Left lung (tissue), 4 donors: ENCODE measurements at regions not wholly inside any gene's neighbourhood (a gene's known extent, or its start where the extent isn't known, plus 50 kb on each side); places are given as distances from the start of the nearest gene placed in this dataset.
"Not testable (repeated sequence)": the region's sequence is repeated elsewhere in the genome, so short reads cannot be mapped to it uniquely, and the experiment has no call there.

Experiments
- ATAC-seq: fragments of 200-7000 bp; cut with Tn5 transposase; one replicate; pipeline ENCODE4 v1.9.1; 2020; ENCODE audit warnings: moderate library complexity
- DNase-seq, 4 donors: peaks; one replicate each; pipeline ENCODE4 v3.0.0-alpha.2; 2013 to 2020
- H3K27ac ChIP-seq, 2 donors: fragments of 200-600 bp; sonication (generic) in 1 of 2; one replicate each; pipeline versions ENCODE4 v1.5.0 to v1.8.0; 2020 to 2021
- H3K27me3 ChIP-seq, 2 donors: fragments of 200-600 bp; sonication (generic) in 1 of 2; one replicate each; pipeline versions ENCODE4 v1.5.0 to v1.8.0; 2020 to 2021
- H3K36me3 ChIP-seq, 2 donors: fragments of 200-600 bp; sonication (generic) in 1 of 2; one replicate each; pipeline versions ENCODE4 v1.5.0 to v1.8.0; 2020 to 2021
- H3K4me1 ChIP-seq, 2 donors: fragments of 200-600 bp; one replicate each; pipeline ENCODE4 v1.8.0; 2021
- H3K4me3 ChIP-seq, 2 donors: fragments of 200-600 bp; sonication (generic) in 1 of 2; one replicate each; pipeline versions ENCODE4 v1.5.0 to v1.8.0; 2020 to 2021; ENCODE audit warnings: mild to moderate bottlenecking in 1 of 2
- H3K9me3 ChIP-seq, 2 donors: fragments of 200-600 bp; sonication (generic) in 1 of 2; one replicate each; pipeline versions ENCODE4 v1.5.0 to v1.8.0; 2020 to 2021
- CTCF ChIP-seq, 2 donors: fragments of 200-600 bp; sonication (generic) in 1 of 2; IDR thresholded peaks; one replicate each; pipeline versions ENCODE4 v1.5.0 to v1.8.0; 2021; ENCODE audit warnings: antibody characterized with exemption in 2 of 2
- intact Hi-C, 2 donors: fragments of 100-400 bp; cut with DNase I; formaldehyde crosslinking; loops; one replicate each; pipeline versions ENCODE4 v1.11.2 to v1.14.2; 2022
- donor health status: DM: no; HTN: yes; CAD: no.
- donor health status: DM: no; HTN: no; CAD: no.

DNA sequence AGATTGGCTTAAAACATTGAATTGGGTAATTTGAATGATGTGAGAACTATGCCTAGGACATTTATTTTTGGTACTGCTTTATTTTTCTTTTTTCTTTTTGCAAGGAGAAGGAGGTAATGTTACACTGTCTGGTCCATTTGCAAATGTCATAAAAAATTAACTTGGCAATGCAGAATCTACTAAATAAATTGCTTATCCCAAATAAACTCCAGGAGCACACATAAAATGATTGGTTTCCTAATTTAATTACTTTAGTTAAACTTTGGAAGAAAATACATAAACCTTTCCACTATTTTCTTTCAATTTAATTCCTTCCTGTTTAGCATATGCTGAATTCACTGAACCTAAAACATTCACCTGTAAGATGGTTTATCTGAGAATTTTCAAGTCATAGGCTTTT is 238.4 kb upstream of the ETAA1 start:
- DNase-seq (no peak), ATAC-seq (no peak)
- Histone ChIP-seq H3K27ac (no peak overlapping the region), H3K4me3 (no peak overlapping the region), H3K9me3 (no peaks in the 10 kb centered on the region), H3K36me3 (no peaks in the 10 kb centered on the region), H3K4me1 (no peaks in the 10 kb centered on the region), H3K27me3 (no peaks in the 10 kb centered on the region)
- intact Hi-C loops = no loop called here
- TF ChIP-seq CTCF (IDR thresholded peaks at IDR 0.05) = no peak

DNA sequence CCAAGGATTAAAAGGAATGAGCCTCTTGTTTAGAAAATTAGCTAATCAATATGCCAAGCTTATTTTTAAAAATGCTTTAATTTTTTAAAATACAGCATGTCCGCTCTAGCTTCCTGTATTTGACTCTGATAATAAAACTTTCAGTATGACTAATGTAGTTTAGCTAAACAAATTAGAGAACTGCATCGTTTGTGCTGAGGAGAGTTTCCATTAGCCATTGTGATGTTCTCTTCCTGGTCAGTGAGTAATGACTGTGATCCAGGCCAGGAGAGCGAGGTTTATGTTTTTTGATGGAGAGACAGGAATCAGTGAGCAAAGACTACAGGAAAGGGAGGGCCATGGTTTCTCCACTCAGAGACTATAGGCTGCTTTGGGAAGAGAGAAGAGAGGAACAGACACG is 237.2 kb upstream of the ETAA1 start:
- intact Hi-C loops = no loop called here
- no peak for TF ChIP-seq CTCF (IDR thresholded peaks at IDR 0.05)
- DNase-seq = no peak
- ATAC-seq = no peak
- H3K4me1 ChIP-seq = no peaks in the 10 kb centered on the region
- no peaks in the 10 kb centered on the region for H3K27me3 ChIP-seq
- peak overlapping the region in 1 of 2 donors; percentile 33 for H3K27ac ChIP-seq
- H3K9me3 ChIP-seq = no peaks in the 10 kb centered on the region
- H3K4me3 ChIP-seq = no peak overlapping the region
- H3K36me3 ChIP-seq = no peaks in the 10 kb centered on the region

DNA sequence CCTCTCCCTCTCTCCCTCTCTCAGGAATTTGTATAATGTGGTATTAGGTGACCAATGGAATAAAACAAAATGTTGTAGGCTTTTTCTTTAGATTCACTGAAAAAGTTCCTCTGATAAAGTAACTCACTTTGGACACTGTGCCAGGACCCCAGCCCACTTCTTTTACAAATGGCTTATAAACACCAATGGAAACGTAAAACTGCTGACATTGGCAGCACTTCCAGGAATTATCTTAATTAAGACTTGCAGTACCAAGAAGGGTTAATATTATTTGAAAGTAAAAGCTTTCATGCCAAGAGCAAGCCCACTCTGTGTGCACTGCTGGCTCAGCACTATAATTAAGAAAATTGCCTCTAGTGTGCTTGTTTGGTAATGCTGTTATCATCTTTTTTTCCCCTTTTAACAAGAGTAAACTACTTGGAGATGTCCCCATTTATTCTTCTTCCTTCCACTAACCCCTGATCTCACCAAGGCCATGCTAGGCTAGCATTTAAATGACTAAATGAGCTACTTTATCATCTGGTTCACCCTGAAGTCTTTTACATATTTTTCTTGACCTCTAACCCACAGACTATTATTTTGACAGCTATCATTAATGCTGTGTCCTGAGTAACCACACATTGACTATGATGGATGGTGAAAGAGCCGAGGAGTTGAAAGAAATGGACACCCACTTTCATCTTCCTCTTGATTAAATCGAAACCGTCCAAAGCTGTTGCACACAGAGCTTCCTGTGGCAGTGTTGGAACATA is 232.2 kb upstream of the ETAA1 start:
- TF ChIP-seq CTCF (IDR thresholded peaks at IDR 0.05) = no peak
- Histone ChIP-seq H3K27me3 (no peaks in the 10 kb centered on the region), H3K36me3 (no peaks in the 10 kb centered on the region), H3K4me3 (no peak overlapping the region), H3K9me3 (peaks cover 0 to 8% of the 10 kb centered on the region in 2 donors), H3K27ac (no peak overlapping the region), H3K4me1 (no peaks in the 10 kb centered on the region)
- DNase-seq (no peak), ATAC-seq (no peak)
- intact Hi-C loops = no loop called here

GRCh38 chr2:67165523-67165990 is 231.6 kb upstream of the ETAA1 start:
- Histone ChIP-seq H3K4me1 (no peaks in the 10 kb centered on the region), H3K36me3 (no peaks in the 10 kb centered on the region), H3K9me3 (peaks cover 0 to 8% of the 10 kb centered on the region in 2 donors), H3K27me3 (no peaks in the 10 kb centered on the region), H3K4me3 (no peak overlapping the region), H3K27ac (no peak overlapping the region)
- ATAC-seq = no peak
- DNase-seq = no peak
- TF ChIP-seq CTCF (IDR thresholded peaks at IDR 0.05) = no peak
- intact Hi-C loops = no loop called here

GRCh38 chr2:67166511-67166910 is 230.6 kb upstream of the ETAA1 start:
- H3K27ac ChIP-seq, DNase-seq, H3K9me3 ChIP-seq, H3K27me3 ChIP-seq, H3K4me3 ChIP-seq, H3K4me1 ChIP-seq, H3K36me3 ChIP-seq, intact Hi-C loops, ATAC-seq: not testable (repeated sequence)
